ENCODE measurements at regions not wholly inside any gene's neighbourhood (a gene's known extent, or its start where the extent isn't known, plus 50 kb on each side); places are given as distances from the start of the nearest gene placed in this dataset.

DNA sequence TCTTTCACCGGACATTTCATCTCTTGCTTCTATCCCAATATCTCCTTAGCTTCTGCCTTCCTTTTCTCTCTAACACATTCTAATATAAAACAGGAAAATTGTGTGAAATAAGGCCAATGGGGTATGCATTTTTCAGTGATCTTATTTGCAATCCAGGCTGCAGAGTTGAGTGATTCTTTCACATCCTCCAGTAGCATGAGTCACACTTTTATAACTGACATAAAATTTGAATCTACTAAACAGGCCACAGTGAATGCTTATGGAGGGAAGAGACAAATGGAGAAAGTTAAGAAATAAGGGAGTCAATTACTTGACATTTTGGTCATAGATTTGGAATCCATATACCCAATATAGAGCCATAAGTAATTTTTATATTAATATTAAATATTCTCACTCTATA is 1037.0 kb upstream of the SPRY2 start:
- TF ChIP-seq, protein P1, sequence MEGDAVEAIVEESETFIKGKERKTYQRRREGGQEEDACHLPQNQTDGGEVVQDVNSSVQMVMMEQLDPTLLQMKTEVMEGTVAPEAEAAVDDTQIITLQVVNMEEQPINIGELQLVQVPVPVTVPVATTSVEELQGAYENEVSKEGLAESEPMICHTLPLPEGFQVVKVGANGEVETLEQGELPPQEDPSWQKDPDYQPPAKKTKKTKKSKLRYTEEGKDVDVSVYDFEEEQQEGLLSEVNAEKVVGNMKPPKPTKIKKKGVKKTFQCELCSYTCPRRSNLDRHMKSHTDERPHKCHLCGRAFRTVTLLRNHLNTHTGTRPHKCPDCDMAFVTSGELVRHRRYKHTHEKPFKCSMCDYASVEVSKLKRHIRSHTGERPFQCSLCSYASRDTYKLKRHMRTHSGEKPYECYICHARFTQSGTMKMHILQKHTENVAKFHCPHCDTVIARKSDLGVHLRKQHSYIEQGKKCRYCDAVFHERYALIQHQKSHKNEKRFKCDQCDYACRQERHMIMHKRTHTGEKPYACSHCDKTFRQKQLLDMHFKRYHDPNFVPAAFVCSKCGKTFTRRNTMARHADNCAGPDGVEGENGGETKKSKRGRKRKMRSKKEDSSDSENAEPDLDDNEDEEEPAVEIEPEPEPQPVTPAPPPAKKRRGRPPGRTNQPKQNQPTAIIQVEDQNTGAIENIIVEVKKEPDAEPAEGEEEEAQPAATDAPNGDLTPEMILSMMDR (conservative IDR thresholded peaks at IDR 0.05; ENCODE audit: low read depth, low read length): no peak
- no peak for TF ChIP-seq CHD1 (IDR thresholded peaks at IDR 0.05; ENCODE audit: low read depth, low read length)
- no peak for TF ChIP-seq POLR2A (IDR thresholded peaks at IDR 0.05; ENCODE audit: low read depth, low read length)
- TF ChIP-seq SMC3 (IDR thresholded peaks at IDR 0.05; ENCODE audit: low read depth, low read length): no peak
- no peak for TF ChIP-seq RFX5 (IDR thresholded peaks at IDR 0.05; ENCODE audit: low read depth, low read length)
- TF ChIP-seq CEBPB (IDR thresholded peaks at IDR 0.05; ENCODE audit: low read depth, low read length): no peak
- TF ChIP-seq NFE2L2 (IDR thresholded peaks at IDR 0.05; ENCODE audit: low read depth, low read length): no peak
- no peak for TF ChIP-seq RAD21 (IDR thresholded peaks at IDR 0.05; ENCODE audit: low read length)

All from IMR-90 (cell line).